Thoracic aorta (tissue), 2 donors: ENCODE measurements at regions not wholly inside any gene's neighbourhood (a gene's known extent, or its start where the extent isn't known, plus 50 kb on each side); places are given as distances from the start of the nearest gene placed in this dataset.

Experiments used
- ATAC-seq: fragments of 150-250 bp; one replicate; pipeline ENCODE4 v1.8.0; 2017; ENCODE audit warnings: low read depth; ENCODE audit not compliant: insufficient number of reproducible peaks, low FRiP score
- DNase-seq: peaks from one replicate; pipeline ENCODE4 v3.0.0-alpha.2; 2020; ENCODE audit warnings: low spot score
- H3K27ac ChIP-seq, 2 donors: fragments of 200-600 bp; sonication (generic); 1 replicate in 1 of 2; 2 replicates in 1 of 2; pipeline ENCODE4 v1.5.1; 2016; ENCODE audit warnings: mild to moderate bottlenecking in 2 of 2, moderate library complexity in 2 of 2
- H3K27me3 ChIP-seq: fragments of 200-600 bp; sonication (generic); replicated peaks from 2 replicates; pipeline ENCODE4 v1.6.0; 2016; ENCODE audit warnings: mild to moderate bottlenecking; ENCODE audit not compliant: insufficient read depth
- H3K36me3 ChIP-seq: fragments of 200-600 bp; sonication (generic); one replicate; pipeline ENCODE4 v1.5.1; 2016
- H3K4me1 ChIP-seq, 2 donors: fragments of 200-600 bp; sonication (generic); 1 replicate in 1 of 2; 2 replicates in 1 of 2; pipeline versions ENCODE4 v1.5.1 to v1.6.0; 2016; ENCODE audit warnings: low read depth in 2 of 2, mild to moderate bottlenecking in 1 of 2; ENCODE audit not compliant: control insufficient read depth in 1 of 2
- H3K4me3 ChIP-seq: fragments of 200-600 bp; sonication (generic); 2 replicates; pipeline ENCODE4 v1.5.1; 2016; ENCODE audit warnings: mild to moderate bottlenecking
- H3K9me3 ChIP-seq: fragments of 200-600 bp; sonication (generic); 2 replicates; pipeline ENCODE4 v1.5.1; 2016
- TF ChIP-seq, protein P1 (sequence below): fragments of 200-600 bp; sonication (generic); IDR thresholded peaks from one replicate; pipeline ENCODE4 v1.5.1; 2019; ENCODE audit warnings: antibody characterized with exemption

DNA sequence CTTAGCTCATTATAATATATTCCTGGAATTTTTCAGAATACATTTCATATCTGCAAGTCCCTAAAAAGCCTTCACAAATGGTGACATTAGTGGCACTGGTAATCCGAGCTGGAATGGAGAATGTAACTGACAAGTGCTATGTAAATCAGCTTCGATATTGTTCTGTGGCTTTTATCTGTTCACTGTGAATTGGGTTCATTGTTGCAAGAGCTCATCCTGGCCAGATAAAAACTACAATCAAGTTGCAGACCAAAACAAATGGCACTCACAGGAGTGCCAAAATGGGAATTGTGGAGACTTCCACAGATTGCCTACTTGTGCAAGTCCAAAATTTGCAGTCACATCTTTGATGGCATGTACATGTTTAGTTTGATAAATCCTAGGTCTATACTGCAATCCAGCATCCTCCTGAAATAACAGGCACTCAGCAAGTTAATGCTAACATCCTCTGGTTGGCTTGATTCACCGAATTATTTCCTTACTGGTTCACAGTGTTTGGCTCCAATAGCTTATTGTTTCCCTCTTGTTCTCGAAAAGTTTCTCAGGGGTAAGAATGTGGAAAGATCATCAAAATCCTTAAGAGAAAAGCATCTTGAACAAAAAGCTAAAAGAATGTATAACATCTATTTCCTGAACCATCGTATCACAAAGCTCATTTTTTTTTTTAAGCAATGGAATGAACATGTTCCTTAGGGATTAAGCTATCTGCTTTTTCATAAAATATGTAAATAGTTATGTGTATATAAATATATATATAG is 904.9 kb downstream of the CENPC start:
- no peak overlapping the region for H3K4me3 ChIP-seq
- H3K9me3 ChIP-seq = no peaks in the 10 kb centered on the region
- ATAC-seq = no peak
- no peak for DNase-seq
- no peaks in the 10 kb centered on the region for H3K36me3 ChIP-seq
- no peak overlapping the region for H3K27ac ChIP-seq
- H3K4me1 ChIP-seq = no peaks in the 10 kb centered on the region
- TF ChIP-seq, protein P1, sequence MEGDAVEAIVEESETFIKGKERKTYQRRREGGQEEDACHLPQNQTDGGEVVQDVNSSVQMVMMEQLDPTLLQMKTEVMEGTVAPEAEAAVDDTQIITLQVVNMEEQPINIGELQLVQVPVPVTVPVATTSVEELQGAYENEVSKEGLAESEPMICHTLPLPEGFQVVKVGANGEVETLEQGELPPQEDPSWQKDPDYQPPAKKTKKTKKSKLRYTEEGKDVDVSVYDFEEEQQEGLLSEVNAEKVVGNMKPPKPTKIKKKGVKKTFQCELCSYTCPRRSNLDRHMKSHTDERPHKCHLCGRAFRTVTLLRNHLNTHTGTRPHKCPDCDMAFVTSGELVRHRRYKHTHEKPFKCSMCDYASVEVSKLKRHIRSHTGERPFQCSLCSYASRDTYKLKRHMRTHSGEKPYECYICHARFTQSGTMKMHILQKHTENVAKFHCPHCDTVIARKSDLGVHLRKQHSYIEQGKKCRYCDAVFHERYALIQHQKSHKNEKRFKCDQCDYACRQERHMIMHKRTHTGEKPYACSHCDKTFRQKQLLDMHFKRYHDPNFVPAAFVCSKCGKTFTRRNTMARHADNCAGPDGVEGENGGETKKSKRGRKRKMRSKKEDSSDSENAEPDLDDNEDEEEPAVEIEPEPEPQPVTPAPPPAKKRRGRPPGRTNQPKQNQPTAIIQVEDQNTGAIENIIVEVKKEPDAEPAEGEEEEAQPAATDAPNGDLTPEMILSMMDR = no peak
- H3K27me3 ChIP-seq = no peaks in the 10 kb centered on the region

DNA sequence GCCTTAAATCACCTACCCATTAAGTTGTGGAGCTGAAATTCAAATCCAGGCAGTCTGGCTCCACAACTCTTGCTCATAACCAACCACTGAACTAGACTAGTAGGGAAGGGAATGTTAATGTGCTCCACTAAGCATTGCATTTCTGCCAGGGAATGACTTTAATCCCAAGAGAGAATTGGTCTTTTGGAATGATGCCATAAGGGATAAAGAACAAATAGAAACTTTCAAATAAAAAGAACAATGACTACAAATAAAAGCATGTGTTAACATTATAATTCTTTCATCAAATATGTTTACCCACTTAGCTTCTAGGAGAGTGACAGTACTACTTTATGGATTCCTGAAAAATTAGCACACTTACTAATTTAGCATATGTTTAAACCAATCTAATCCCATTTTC is 905.9 kb downstream of the CENPC start:
- no peak overlapping the region for H3K27ac ChIP-seq
- no peaks in the 10 kb centered on the region for H3K4me1 ChIP-seq
- no peak overlapping the region for H3K4me3 ChIP-seq
- H3K27me3 ChIP-seq = no peaks in the 10 kb centered on the region
- ATAC-seq (no peak), DNase-seq (no peak)
- H3K9me3 ChIP-seq = no peaks in the 10 kb centered on the region
- TF ChIP-seq, protein P1 = no peak
- H3K36me3 ChIP-seq = no peaks in the 10 kb centered on the region

DNA sequence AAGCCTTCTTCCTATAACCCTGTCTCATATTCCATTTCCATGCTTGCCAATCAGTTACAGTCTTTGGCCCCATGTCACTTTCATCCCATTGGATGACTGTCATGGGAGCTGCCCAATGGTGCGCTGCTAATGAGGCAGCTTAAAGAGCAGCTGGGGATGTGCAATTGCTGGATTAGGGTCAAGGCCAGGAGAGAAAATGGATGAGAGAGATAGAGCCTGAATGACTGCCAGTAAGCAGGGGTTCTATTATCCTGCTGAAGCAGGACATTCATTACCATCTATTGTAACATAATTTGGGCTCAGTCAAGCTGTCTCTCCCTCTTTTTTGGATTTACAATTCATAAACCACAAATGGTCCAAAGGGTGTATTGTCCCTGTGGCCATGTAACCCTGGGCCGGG is 909.0 kb downstream of the CENPC start:
- DNase-seq = no peak
- no peak for ATAC-seq
- Histone ChIP-seq H3K27ac (no peak overlapping the region), H3K4me3 (no peak overlapping the region), H3K9me3 (no peaks in the 10 kb centered on the region), H3K36me3 (no peaks in the 10 kb centered on the region), H3K27me3 (no peaks in the 10 kb centered on the region), H3K4me1 (no peaks in the 10 kb centered on the region)
- TF ChIP-seq, protein P1 = no peak

DNA sequence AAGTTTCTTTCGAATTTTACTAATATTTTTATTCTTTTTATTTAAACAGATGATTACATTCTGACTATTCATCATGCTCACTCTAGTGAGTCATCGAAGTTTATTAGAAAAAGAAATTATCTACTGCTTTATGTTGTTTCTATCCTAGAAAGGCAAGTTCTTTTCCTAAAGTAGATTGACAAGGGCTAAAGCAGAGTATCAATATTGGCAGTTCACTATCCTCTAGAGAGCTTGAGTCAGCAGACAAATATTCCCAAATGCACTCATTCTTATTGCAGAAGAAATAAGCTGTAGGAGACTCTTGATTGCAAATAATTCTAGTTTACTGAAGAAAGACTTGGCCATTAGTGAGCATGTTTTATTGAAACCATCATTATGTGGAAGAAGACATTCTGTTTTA is 911.8 kb downstream of the CENPC start:
- no peak for ATAC-seq
- no peak for DNase-seq
- H3K4me1 ChIP-seq = no peaks in the 10 kb centered on the region

DNA sequence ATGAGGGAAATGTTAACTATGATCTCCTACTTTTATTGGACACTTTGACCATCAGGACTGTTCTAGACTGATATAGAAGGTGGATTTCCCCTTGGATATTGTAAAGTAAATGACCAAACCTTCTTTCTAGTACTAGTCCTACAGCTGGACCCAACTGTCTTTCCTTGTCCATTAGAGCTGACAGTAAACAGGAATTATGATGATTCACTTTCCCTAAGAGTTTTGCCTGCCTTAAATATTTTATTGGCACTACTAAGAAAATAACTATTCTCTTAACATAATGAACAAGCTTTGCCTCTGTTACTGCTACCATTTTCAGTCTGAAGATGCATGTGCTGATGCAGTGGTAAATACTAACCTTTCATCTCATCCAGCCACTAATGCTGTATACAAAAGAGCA is 915.4 kb downstream of the CENPC start:
- Histone ChIP-seq H3K27ac (no peak overlapping the region), H3K4me1 (no peaks in the 10 kb centered on the region), H3K4me3 (no peak overlapping the region), H3K9me3 (no peaks in the 10 kb centered on the region), H3K36me3 (no peaks in the 10 kb centered on the region), H3K27me3 (no peaks in the 10 kb centered on the region)
- DNase-seq (no peak), ATAC-seq (no peak)
- TF ChIP-seq, protein P1 = no peak

More for the DNA sequence above, 911.8 kb downstream of the CENPC start:
- no peaks in the 10 kb centered on the region for H3K36me3 ChIP-seq
- H3K27ac ChIP-seq = no peak overlapping the region
- no peaks in the 10 kb centered on the region for H3K27me3 ChIP-seq
- H3K4me3 ChIP-seq = no peak overlapping the region
- no peaks in the 10 kb centered on the region for H3K9me3 ChIP-seq
- TF ChIP-seq, protein P1 = no peak
